ENCODE measurements at regions not wholly inside any gene's neighbourhood (a gene's known extent, or its start where the extent isn't known, plus 50 kb on each side); places are given as distances from the start of the nearest gene placed in this dataset.

GRCh38 chr16:13421726-13422125 is 498.2 kb upstream of the ERCC4 start:
- Histone ChIP-seq H3K9me3 (ENCODE audit: control insufficient read depth in 5 of 5, low read length in 5 of 5) (peaks cover 0 to 7% (median 4%) of the 10 kb centered on the region in 5 donors), H3K36me3 (ENCODE audit: control insufficient read depth in 5 of 5, insufficient read depth in 5 of 5, low read length in 5 of 5) (no peaks in the 10 kb centered on the region), H3K9ac (ENCODE audit: low read length in 5 of 5) (no peak overlapping the region), H3K27me3 (ENCODE audit: control insufficient read depth in 5 of 5, insufficient read depth in 4 of 5, low read length in 5 of 5) (peaks cover 0 to 3% (median 0%) of the 10 kb centered on the region in 5 donors), H3K4me1 (ENCODE audit: control insufficient read depth in 5 of 5, insufficient read depth in 5 of 5, low read length in 5 of 5) (peaks cover 0 to 3% (median 0%) of the 10 kb centered on the region in 5 donors), H3K27ac (ENCODE audit: low read depth, low read length) (no peak overlapping the region), H3K4me3 (ENCODE audit: low read depth in 1 of 5, low read length in 5 of 5) (no peak overlapping the region)

GRCh38 chr16:13425836-13426235 is 494.1 kb upstream of the ERCC4 start:
- no peaks in the 10 kb centered on the region for H3K36me3 ChIP-seq (ENCODE audit: control insufficient read depth in 5 of 5, insufficient read depth in 5 of 5, low read length in 5 of 5)
- H3K9ac ChIP-seq (ENCODE audit: low read length in 5 of 5), result no peak overlapping the region
- H3K4me1 ChIP-seq (ENCODE audit: control insufficient read depth in 5 of 5, insufficient read depth in 5 of 5, low read length in 5 of 5), result peaks cover 0 to 3% (median 0%) of the 10 kb centered on the region in 5 donors

GRCh38 chr16:13426269-13426668 is 493.7 kb upstream of the ERCC4 start:
- Histone ChIP-seq H3K36me3 (ENCODE audit: control insufficient read depth in 5 of 5, insufficient read depth in 5 of 5, low read length in 5 of 5) (no peaks in the 10 kb centered on the region), H3K9ac (ENCODE audit: low read length in 5 of 5) (no peak overlapping the region), H3K9me3 (ENCODE audit: control insufficient read depth in 5 of 5, low read length in 5 of 5) (peaks cover 0 to 8% (median 6%) of the 10 kb centered on the region in 5 donors), H3K27ac (ENCODE audit: low read depth, low read length) (no peak overlapping the region), H3K27me3 (ENCODE audit: control insufficient read depth in 5 of 5, insufficient read depth in 4 of 5, low read length in 5 of 5) (peaks cover 0 to 3% (median 0%) of the 10 kb centered on the region in 5 donors), H3K4me1 (ENCODE audit: control insufficient read depth in 5 of 5, insufficient read depth in 5 of 5, low read length in 5 of 5) (peaks cover 0 to 3% (median 0%) of the 10 kb centered on the region in 5 donors), H3K4me3 (ENCODE audit: low read depth in 1 of 5, low read length in 5 of 5) (no peak overlapping the region)

More at GRCh38 chr16:13425836-13426235, 494.1 kb upstream of the ERCC4 start:
- H3K9me3 ChIP-seq (ENCODE audit: control insufficient read depth in 5 of 5, low read length in 5 of 5), result peaks cover 0 to 8% (median 6%) of the 10 kb centered on the region in 5 donors
- H3K27me3 ChIP-seq (ENCODE audit: control insufficient read depth in 5 of 5, insufficient read depth in 4 of 5, low read length in 5 of 5), result peaks cover 0 to 3% (median 0%) of the 10 kb centered on the region in 5 donors
- H3K4me3 ChIP-seq (ENCODE audit: low read depth in 1 of 5, low read length in 5 of 5), result no peak overlapping the region
- H3K27ac ChIP-seq (ENCODE audit: low read depth, low read length), result no peak overlapping the region

GRCh38 chr16:13426736-13427135 is 493.2 kb upstream of the ERCC4 start:
- Histone ChIP-seq H3K4me1 (ENCODE audit: control insufficient read depth in 5 of 5, insufficient read depth in 5 of 5, low read length in 5 of 5) (peaks cover 0 to 2% (median 0%) of the 10 kb centered on the region in 5 donors), H3K27me3 (ENCODE audit: control insufficient read depth in 5 of 5, insufficient read depth in 4 of 5, low read length in 5 of 5) (peaks cover 0 to 2% (median 0%) of the 10 kb centered on the region in 5 donors), H3K4me3 (ENCODE audit: low read depth in 1 of 5, low read length in 5 of 5) (no peak overlapping the region), H3K9me3 (ENCODE audit: control insufficient read depth in 5 of 5, low read length in 5 of 5) (peaks cover 0 to 8% (median 6%) of the 10 kb centered on the region in 5 donors), H3K9ac (ENCODE audit: low read length in 5 of 5) (no peak overlapping the region), H3K27ac (ENCODE audit: low read depth, low read length) (no peak overlapping the region), H3K36me3 (ENCODE audit: control insufficient read depth in 5 of 5, insufficient read depth in 5 of 5, low read length in 5 of 5) (no peaks in the 10 kb centered on the region)

GRCh38 chr16:13427943-13428342 is 492.0 kb upstream of the ERCC4 start:
- no peak overlapping the region for H3K27ac ChIP-seq (ENCODE audit: low read depth, low read length)
- H3K4me1 ChIP-seq (ENCODE audit: control insufficient read depth in 5 of 5, insufficient read depth in 5 of 5, low read length in 5 of 5), result no peaks in the 10 kb centered on the region
- no peak overlapping the region for H3K9ac ChIP-seq (ENCODE audit: low read length in 5 of 5)
- H3K9me3 ChIP-seq (ENCODE audit: control insufficient read depth in 5 of 5, low read length in 5 of 5), result peaks cover 0 to 8% (median 6%) of the 10 kb centered on the region in 5 donors
- H3K27me3 ChIP-seq (ENCODE audit: control insufficient read depth in 5 of 5, insufficient read depth in 4 of 5, low read length in 5 of 5), result no peaks in the 10 kb centered on the region
- H3K4me3 ChIP-seq (ENCODE audit: low read depth in 1 of 5, low read length in 5 of 5), result no peak overlapping the region
- H3K36me3 ChIP-seq (ENCODE audit: control insufficient read depth in 5 of 5, insufficient read depth in 5 of 5, low read length in 5 of 5), result no peaks in the 10 kb centered on the region

GRCh38 chr16:13429416-13429815 is 490.5 kb upstream of the ERCC4 start:
- H3K9ac ChIP-seq (ENCODE audit: low read length in 5 of 5), result no peak overlapping the region
- no peaks in the 10 kb centered on the region for H3K4me1 ChIP-seq (ENCODE audit: control insufficient read depth in 5 of 5, insufficient read depth in 5 of 5, low read length in 5 of 5)
- no peaks in the 10 kb centered on the region for H3K36me3 ChIP-seq (ENCODE audit: control insufficient read depth in 5 of 5, insufficient read depth in 5 of 5, low read length in 5 of 5)
- peaks cover 0 to 8% (median 6%) of the 10 kb centered on the region in 5 donors for H3K9me3 ChIP-seq (ENCODE audit: control insufficient read depth in 5 of 5, low read length in 5 of 5)
- no peak overlapping the region for H3K27ac ChIP-seq (ENCODE audit: low read depth, low read length)
- no peak overlapping the region for H3K4me3 ChIP-seq (ENCODE audit: low read depth in 1 of 5, low read length in 5 of 5)
- no peaks in the 10 kb centered on the region for H3K27me3 ChIP-seq (ENCODE audit: control insufficient read depth in 5 of 5, insufficient read depth in 4 of 5, low read length in 5 of 5)

GRCh38 chr16:13435415-13435814 is 484.5 kb upstream of the ERCC4 start:
- H3K36me3 ChIP-seq (ENCODE audit: control insufficient read depth in 5 of 5, insufficient read depth in 5 of 5, low read length in 5 of 5), result no peaks in the 10 kb centered on the region
- no peak overlapping the region for H3K4me3 ChIP-seq (ENCODE audit: low read depth in 1 of 5, low read length in 5 of 5)
- H3K9me3 ChIP-seq (ENCODE audit: control insufficient read depth in 5 of 5, low read length in 5 of 5), result no peaks in the 10 kb centered on the region
- H3K27ac ChIP-seq (ENCODE audit: low read depth, low read length), result no peak overlapping the region
- no peaks in the 10 kb centered on the region for H3K27me3 ChIP-seq (ENCODE audit: control insufficient read depth in 5 of 5, insufficient read depth in 4 of 5, low read length in 5 of 5)
- no peak overlapping the region for H3K9ac ChIP-seq (ENCODE audit: low read length in 5 of 5)
- H3K4me1 ChIP-seq (ENCODE audit: control insufficient read depth in 5 of 5, insufficient read depth in 5 of 5, low read length in 5 of 5), result no peaks in the 10 kb centered on the region

- Histone ChIP-seq H3K27ac (ENCODE audit: low read depth, low read length) (no peak overlapping the region), H3K27me3 (ENCODE audit: control insufficient read depth in 5 of 5, insufficient read depth in 4 of 5, low read length in 5 of 5) (no peaks in the 10 kb centered on the region), H3K36me3 (ENCODE audit: control insufficient read depth in 5 of 5, insufficient read depth in 5 of 5, low read length in 5 of 5) (no peaks in the 10 kb centered on the region), H3K4me1 (ENCODE audit: control insufficient read depth in 5 of 5, insufficient read depth in 5 of 5, low read length in 5 of 5) (no peaks in the 10 kb centered on the region), H3K9me3 (ENCODE audit: control insufficient read depth in 5 of 5, low read length in 5 of 5) (no peaks in the 10 kb centered on the region), H3K4me3 (ENCODE audit: low read depth in 1 of 5, low read length in 5 of 5) (no peak overlapping the region), H3K9ac (ENCODE audit: low read length in 5 of 5) (no peak overlapping the region)
Observed at GRCh38 chr16:13435873-13436474, 484.0 kb upstream of the ERCC4 start.

GRCh38 chr16:13436641-13437412 is 483.1 kb upstream of the ERCC4 start:
- Histone ChIP-seq H3K27ac (ENCODE audit: low read depth, low read length) (no peak overlapping the region), H3K36me3 (ENCODE audit: control insufficient read depth in 5 of 5, insufficient read depth in 5 of 5, low read length in 5 of 5) (no peaks in the 10 kb centered on the region), H3K4me3 (ENCODE audit: low read depth in 1 of 5, low read length in 5 of 5) (no peak overlapping the region), H3K27me3 (ENCODE audit: control insufficient read depth in 5 of 5, insufficient read depth in 4 of 5, low read length in 5 of 5) (no peaks in the 10 kb centered on the region), H3K4me1 (ENCODE audit: control insufficient read depth in 5 of 5, insufficient read depth in 5 of 5, low read length in 5 of 5) (no peaks in the 10 kb centered on the region), H3K9me3 (ENCODE audit: control insufficient read depth in 5 of 5, low read length in 5 of 5) (no peaks in the 10 kb centered on the region), H3K9ac (ENCODE audit: low read length in 5 of 5) (no peak overlapping the region)

GRCh38 chr16:13437413-13437795 is 482.6 kb upstream of the ERCC4 start:
- H3K4me3 ChIP-seq (ENCODE audit: low read depth in 1 of 5, low read length in 5 of 5), result no peak overlapping the region
- no peaks in the 10 kb centered on the region for H3K9me3 ChIP-seq (ENCODE audit: control insufficient read depth in 5 of 5, low read length in 5 of 5)
- no peaks in the 10 kb centered on the region for H3K27me3 ChIP-seq (ENCODE audit: control insufficient read depth in 5 of 5, insufficient read depth in 4 of 5, low read length in 5 of 5)
- H3K9ac ChIP-seq (ENCODE audit: low read length in 5 of 5), result no peak overlapping the region
- H3K4me1 ChIP-seq (ENCODE audit: control insufficient read depth in 5 of 5, insufficient read depth in 5 of 5, low read length in 5 of 5), result no peaks in the 10 kb centered on the region
- no peaks in the 10 kb centered on the region for H3K36me3 ChIP-seq (ENCODE audit: control insufficient read depth in 5 of 5, insufficient read depth in 5 of 5, low read length in 5 of 5)
- no peak overlapping the region for H3K27ac ChIP-seq (ENCODE audit: low read depth, low read length)
